K562 (cell line): ENCODE measurements at regions not wholly inside any gene's neighbourhood (a gene's known extent, or its start where the extent isn't known, plus 50 kb on each side); places are given as distances from the start of the nearest gene placed in this dataset.

ENCODE experiments used
- ADNP ChIP-seq: fragments of 200-800 bp; sonication (Bioruptor generic); IDR thresholded peaks from 2 replicates; pipeline ENCODE4 v1.6.1; 2016; ENCODE audit warnings: missing genetic modification characterization, missing compliant biosample characterization
- ARHGAP35 ChIP-seq: fragments of 450-650 bp; IDR thresholded peaks from 2 replicates; pipeline ENCODE4 v1.6.1; 2018; ENCODE audit not compliant: partially characterized antibody
- ARID2 ChIP-seq: fragments of 450-650 bp; IDR thresholded peaks from 2 replicates; pipeline ENCODE4 v1.6.1; 2017; ENCODE audit warnings: antibody characterized with exemption, mild to moderate bottlenecking
- CC2D1A ChIP-seq: fragments of 450-650 bp; IDR thresholded peaks from 2 replicates; pipeline ENCODE4 v1.6.1; 2017; ENCODE audit warnings: mild to moderate bottlenecking
- EP300 ChIP-seq: IDR thresholded peaks from 2 replicates; pipeline ENCODE4 v1.6.1; 2012; ENCODE audit warnings: low read length, improper control_type of control experiment
- FOXA3 ChIP-seq, 2 experiments: fragments of 450-650 bp in 1 of 2; sonication (generic) in 1 of 2; formaldehyde crosslinking; IDR thresholded peaks in 1 of 2; conservative IDR thresholded peaks in 1 of 2; 2 replicates each; pipeline versions ENCODE4 v1.4.0 to v1.8.0; 2020 to 2022; ENCODE audit warnings: mild to moderate bottlenecking in 2 of 2, missing genetic modification reagents in 1 of 2
- HCFC1 ChIP-seq: IDR thresholded peaks from 2 replicates; pipeline ENCODE4 v1.6.1; 2012; ENCODE audit warnings: low read depth, low read length, improper control_type of control experiment
- HINFP ChIP-seq: fragments of 450-650 bp; conservative IDR thresholded peaks from 2 replicates; pipeline ENCODE4 v1.6.1; 2016; ENCODE audit warnings: missing genetic modification characterization, low read depth, mild to moderate bottlenecking, control low read depth, missing compliant biosample characterization
- JUND ChIP-seq, 2 experiments: IDR thresholded peaks; 2 replicates in 1 of 2; 3 replicates in 1 of 2; pipeline ENCODE4 v1.6.1; 2011; ENCODE audit warnings: borderline replicate concordance in 2 of 2, low read depth in 2 of 2, low read length in 2 of 2, improper control_type of control experiment in 1 of 2, missing biosample characterization in 1 of 2, missing genetic modification characterization in 1 of 2, missing genetic modification reagents in 1 of 2
- KLF10 ChIP-seq: fragments of 250-450 bp; sonication (Bioruptor Pico); IDR thresholded peaks from 2 replicates; pipeline ENCODE4 v1.6.1; 2021; ENCODE audit warnings: matching md5 sums
- MIER1 ChIP-seq: fragments of 450-650 bp; IDR thresholded peaks from 2 replicates; pipeline ENCODE4 v1.6.1; 2016; ENCODE audit warnings: antibody characterized with exemption, mild to moderate bottlenecking, low read depth
- NFRKB ChIP-seq: fragments of 450-650 bp; IDR thresholded peaks from 2 replicates; pipeline ENCODE4 v1.6.1; 2016; ENCODE audit warnings: low read depth
- PHB2 ChIP-seq: fragments of 450-650 bp; IDR thresholded peaks from 2 replicates; pipeline ENCODE4 v1.6.1; 2017; ENCODE audit warnings: low read depth
- RCOR1 ChIP-seq, 2 experiments: IDR thresholded peaks; 2 replicates each; pipeline ENCODE4 v1.6.1; 2012; ENCODE audit warnings: low read depth in 2 of 2, low read length in 2 of 2, borderline replicate concordance in 1 of 2, improper control_type of control experiment in 1 of 2
- TEAD4 ChIP-seq, 2 experiments: sonication (generic) in 1 of 2; formaldehyde crosslinking in 1 of 2; IDR thresholded peaks; 2 replicates each; pipeline versions ENCODE4 v1.6.1 to v1.8.0; 2012 to 2022; ENCODE audit warnings: borderline replicate concordance in 1 of 2, inconsistent platforms in 1 of 2, low read length in 1 of 2, mild to moderate bottlenecking in 1 of 2, missing genetic modification reagents in 1 of 2
- VEZF1 ChIP-seq: fragments of 200-800 bp; sonication (Bioruptor generic); IDR thresholded peaks from 2 replicates; pipeline ENCODE4 v1.6.1; 2017; ENCODE audit warnings: missing genetic modification characterization, missing compliant biosample characterization
- ZNF23 ChIP-seq: fragments of 250-450 bp; sonication (Bioruptor Pico); IDR thresholded peaks from 2 replicates; pipeline ENCODE4 v1.4.0; 2020; ENCODE audit warnings: mild to moderate bottlenecking
- ZNF584 ChIP-seq: fragments of 200-800 bp; sonication (Bioruptor generic); IDR thresholded peaks from 2 replicates; pipeline ENCODE4 v1.6.1; 2016; ENCODE audit warnings: low read depth, mild to moderate bottlenecking, missing genetic modification characterization, missing compliant biosample characterization
- TF ChIP-seq, protein P1 (sequence below): fragments of 450-650 bp; formaldehyde crosslinking; IDR thresholded peaks from 2 replicates; pipeline ENCODE4 v1.4.0; 2020; ENCODE audit warnings: mild to moderate bottlenecking
- TF ChIP-seq, protein P2 (sequence below): sonication (generic); IDR thresholded peaks from 2 replicates; pipeline ENCODE4 v1.6.1; 2016
- TF ChIP-seq, protein P3 (sequence below): sonication (generic); formaldehyde crosslinking; IDR thresholded peaks from 2 replicates; pipeline ENCODE4 v1.8.0; 2022; ENCODE audit warnings: missing genetic modification reagents, mild to moderate bottlenecking, borderline replicate concordance

- TF ChIP-seq, protein P1, sequence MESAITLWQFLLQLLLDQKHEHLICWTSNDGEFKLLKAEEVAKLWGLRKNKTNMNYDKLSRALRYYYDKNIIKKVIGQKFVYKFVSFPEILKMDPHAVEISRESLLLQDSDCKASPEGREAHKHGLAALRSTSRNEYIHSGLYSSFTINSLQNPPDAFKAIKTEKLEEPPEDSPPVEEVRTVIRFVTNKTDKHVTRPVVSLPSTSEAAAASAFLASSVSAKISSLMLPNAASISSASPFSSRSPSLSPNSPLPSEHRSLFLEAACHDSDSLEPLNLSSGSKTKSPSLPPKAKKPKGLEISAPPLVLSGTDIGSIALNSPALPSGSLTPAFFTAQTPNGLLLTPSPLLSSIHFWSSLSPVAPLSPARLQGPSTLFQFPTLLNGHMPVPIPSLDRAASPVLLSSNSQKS (CRISPR knock-in tag): no peak
- TF ChIP-seq, protein P2, sequence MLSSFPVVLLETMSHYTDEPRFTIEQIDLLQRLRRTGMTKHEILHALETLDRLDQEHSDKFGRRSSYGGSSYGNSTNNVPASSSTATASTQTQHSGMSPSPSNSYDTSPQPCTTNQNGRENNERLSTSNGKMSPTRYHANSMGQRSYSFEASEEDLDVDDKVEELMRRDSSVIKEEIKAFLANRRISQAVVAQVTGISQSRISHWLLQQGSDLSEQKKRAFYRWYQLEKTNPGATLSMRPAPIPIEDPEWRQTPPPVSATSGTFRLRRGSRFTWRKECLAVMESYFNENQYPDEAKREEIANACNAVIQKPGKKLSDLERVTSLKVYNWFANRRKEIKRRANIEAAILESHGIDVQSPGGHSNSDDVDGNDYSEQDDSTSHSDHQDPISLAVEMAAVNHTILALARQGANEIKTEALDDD: no peak
- TF ChIP-seq RCOR1 (IDR thresholded peaks at IDR 0.05; ENCODE audit: borderline replicate concordance in 1 of 2, low read depth in 2 of 2, low read length in 2 of 2) (peak in 1 of 2 experiments; percentile 54; a peak in 1 of 4 replicates), ZNF584 (CRISPR knock-in tag) (peak; percentile 60; the same call in 1 of the 2 replicates), ADNP (tag) (no peak), PHB2 (no peak), MIER1 (no peak), JUND (IDR thresholded peaks at IDR 0.05; ENCODE audit: borderline replicate concordance, low read depth, low read length) (peak; percentile 2; the same call in 1 of the 2 replicates), JUND (tag; IDR thresholded peaks at IDR 0.05; ENCODE audit: borderline replicate concordance, low read depth, low read length) (peak; percentile 47; the same call in 2 of the 3 replicates), HINFP (tag) (0 out of 2 replicates have a peak, but pooled peaks have one; percentile 37), ARHGAP35 (no peak), HCFC1 (no peak), CC2D1A (peak; percentile 77; the same call in 1 of the 2 replicates), NFRKB (peak; percentile 53; the same call in 1 of the 2 replicates), KLF10 (CRISPR knock-in tag) (no peak), VEZF1 (CRISPR knock-in tag) (no peak), FOXA3 (CRISPR knock-in tag; conservative IDR thresholded peaks at IDR 0.05 in 1 of 2, IDR thresholded peaks at IDR 0.05 in 1 of 2) (peak; percentile 75 to 90), ARID2 (no peak), EP300 (peak; percentile 25; the same call in 1 of the 2 replicates), TEAD4 (IDR thresholded peaks at IDR 0.05; ENCODE audit: low read length) (peak; percentile 79), TEAD4 (CRISPR knock-in tag; IDR thresholded peaks at IDR 0.05; ENCODE audit: borderline replicate concordance) (no peak), ZNF23 (CRISPR knock-in tag) (no peak)
- TF ChIP-seq, protein P3, sequence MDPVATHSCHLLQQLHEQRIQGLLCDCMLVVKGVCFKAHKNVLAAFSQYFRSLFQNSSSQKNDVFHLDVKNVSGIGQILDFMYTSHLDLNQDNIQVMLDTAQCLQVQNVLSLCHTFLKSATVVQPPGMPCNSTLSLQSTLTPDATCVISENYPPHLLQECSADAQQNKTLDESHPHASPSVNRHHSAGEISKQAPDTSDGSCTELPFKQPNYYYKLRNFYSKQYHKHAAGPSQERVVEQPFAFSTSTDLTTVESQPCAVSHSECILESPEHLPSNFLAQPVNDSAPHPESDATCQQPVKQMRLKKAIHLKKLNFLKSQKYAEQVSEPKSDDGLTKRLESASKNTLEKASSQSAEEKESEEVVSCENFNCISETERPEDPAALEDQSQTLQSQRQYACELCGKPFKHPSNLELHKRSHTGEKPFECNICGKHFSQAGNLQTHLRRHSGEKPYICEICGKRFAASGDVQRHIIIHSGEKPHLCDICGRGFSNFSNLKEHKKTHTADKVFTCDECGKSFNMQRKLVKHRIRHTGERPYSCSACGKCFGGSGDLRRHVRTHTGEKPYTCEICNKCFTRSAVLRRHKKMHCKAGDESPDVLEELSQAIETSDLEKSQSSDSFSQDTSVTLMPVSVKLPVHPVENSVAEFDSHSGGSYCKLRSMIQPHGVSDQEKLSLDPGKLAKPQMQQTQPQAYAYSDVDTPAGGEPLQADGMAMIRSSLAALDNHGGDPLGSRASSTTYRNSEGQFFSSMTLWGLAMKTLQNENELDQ (CRISPR knock-in tag): no peak
Observed at GRCh38 chr12:14284184-14284722, 81.2 kb upstream of the ATF7IP start (continued).
